Skeletal muscle tissue (tissue), 3 donors: ENCODE measurements at regions not wholly inside any gene's neighbourhood (a gene's known extent, or its start where the extent isn't known, plus 50 kb on each side); places are given as distances from the start of the nearest gene placed in this dataset.
A peak's percentile ranks its signal among the peaks of the same experiment; 100 is the strongest.

Experiments used
- H3K27ac ChIP-seq: one replicate; pipeline ENCODE4 v1.7.0; 2013; ENCODE audit warnings: mild to moderate bottlenecking, low read depth, low read length, inconsistent platforms
- H3K27me3 ChIP-seq, 3 donors: one replicate each; pipeline ENCODE4 v1.7.0; 2013; ENCODE audit warnings: low read length in 3 of 3; ENCODE audit not compliant: control insufficient read depth in 3 of 3, insufficient read depth in 3 of 3
- H3K36me3 ChIP-seq, 3 donors: one replicate each; pipeline ENCODE4 v1.7.0; 2013; ENCODE audit warnings: low read length in 3 of 3; ENCODE audit not compliant: control insufficient read depth in 3 of 3, insufficient read depth in 3 of 3
- H3K4me1 ChIP-seq, 3 donors: one replicate each; pipeline ENCODE4 v1.7.0; 2013; ENCODE audit warnings: low read length in 3 of 3, mild to moderate bottlenecking in 3 of 3; ENCODE audit not compliant: control insufficient read depth in 3 of 3, insufficient read depth in 3 of 3
- H3K4me3 ChIP-seq, 3 donors: one replicate each; pipeline ENCODE4 v1.7.0; 2013; ENCODE audit warnings: low read length in 3 of 3
- H3K9ac ChIP-seq, 3 donors: one replicate each; pipeline ENCODE4 v1.7.0; 2013; ENCODE audit warnings: low read length in 3 of 3, mild to moderate bottlenecking in 3 of 3, moderate library complexity in 2 of 3, low read depth in 1 of 3
- H3K9me3 ChIP-seq, 3 donors: one replicate each; pipeline ENCODE4 v1.7.0; 2013; ENCODE audit warnings: low read length in 3 of 3; ENCODE audit not compliant: control insufficient read depth in 3 of 3
- donor health status: Osteomylitis.

- Histone ChIP-seq H3K9ac (no peak overlapping the region), H3K27ac (peak overlapping the region; percentile 51), H3K4me3 (no peak overlapping the region), H3K9me3 (no peaks in the 10 kb centered on the region), H3K27me3 (no peaks in the 10 kb centered on the region), H3K4me1 (peaks cover 7 to 9% (median 8%) of the 10 kb centered on the region in 3 donors), H3K36me3 (no peaks in the 10 kb centered on the region)
Observed at GRCh38 chr5:158423623-158424200, 564.8 kb upstream of the CLINT1 start.

GRCh38 chr5:158422653-158423515, 563.9 kb upstream of the CLINT1 start:
- H3K27me3 ChIP-seq = no peaks in the 10 kb centered on the region
- H3K9me3 ChIP-seq = no peaks in the 10 kb centered on the region
- H3K4me1 ChIP-seq = peaks cover 7 to 9% (median 8%) of the 10 kb centered on the region in 3 donors
- no peak overlapping the region for H3K4me3 ChIP-seq
- no peak overlapping the region for H3K9ac ChIP-seq
- H3K27ac ChIP-seq = peak overlapping the region; percentile 51
- no peaks in the 10 kb centered on the region for H3K36me3 ChIP-seq

GRCh38 chr5:158421319-158421718, 562.4 kb upstream of the CLINT1 start:
- Histone ChIP-seq H3K4me3 (no peak overlapping the region), H3K9me3 (no peaks in the 10 kb centered on the region), H3K36me3 (no peaks in the 10 kb centered on the region), H3K27me3 (no peaks in the 10 kb centered on the region), H3K27ac (no peak overlapping the region), H3K9ac (no peak overlapping the region), H3K4me1 (peaks cover 7 to 9% (median 8%) of the 10 kb centered on the region in 3 donors)

GRCh38 chr5:158419186-158419585, 560.2 kb upstream of the CLINT1 start:
- Histone ChIP-seq H3K9ac (no peak overlapping the region), H3K4me3 (no peak overlapping the region), H3K9me3 (no peaks in the 10 kb centered on the region), H3K36me3 (no peaks in the 10 kb centered on the region), H3K27ac (no peak overlapping the region), H3K27me3 (no peaks in the 10 kb centered on the region), H3K4me1 (peaks cover 6 to 8% (median 7%) of the 10 kb centered on the region in 3 donors)

- no peak overlapping the region for H3K4me3 ChIP-seq
- peaks cover 0 to 7% (median 0%) of the 10 kb centered on the region in 3 donors for H3K4me1 ChIP-seq
- H3K9ac ChIP-seq = no peak overlapping the region
- H3K27ac ChIP-seq = no peak overlapping the region
- H3K27me3 ChIP-seq = no peaks in the 10 kb centered on the region
- H3K9me3 ChIP-seq = no peaks in the 10 kb centered on the region
- no peaks in the 10 kb centered on the region for H3K36me3 ChIP-seq
Observed at GRCh38 chr5:158414780-158415179, 555.8 kb upstream of the CLINT1 start.

- Histone ChIP-seq H3K9ac (no peak overlapping the region), H3K27ac (no peak overlapping the region), H3K4me3 (no peak overlapping the region), H3K4me1 (peaks cover 0 to 7% (median 0%) of the 10 kb centered on the region in 3 donors), H3K27me3 (no peaks in the 10 kb centered on the region), H3K9me3 (no peaks in the 10 kb centered on the region), H3K36me3 (no peaks in the 10 kb centered on the region)
Observed at GRCh38 chr5:158414333-158414762, 555.4 kb upstream of the CLINT1 start.

- H3K27ac ChIP-seq = no peak overlapping the region
- H3K4me3 ChIP-seq = no peak overlapping the region
- H3K9ac ChIP-seq = no peak overlapping the region
- no peaks in the 10 kb centered on the region for H3K27me3 ChIP-seq
- no peaks in the 10 kb centered on the region for H3K36me3 ChIP-seq
- H3K9me3 ChIP-seq = no peaks in the 10 kb centered on the region
- peaks cover 0 to 7% (median 0%) of the 10 kb centered on the region in 3 donors for H3K4me1 ChIP-seq
Observed at GRCh38 chr5:158413122-158413680, 554.3 kb upstream of the CLINT1 start.

- Histone ChIP-seq H3K27ac (no peak overlapping the region), H3K9me3 (no peaks in the 10 kb centered on the region), H3K27me3 (no peaks in the 10 kb centered on the region), H3K36me3 (no peaks in the 10 kb centered on the region), H3K4me1 (peaks cover 0 to 7% (median 0%) of the 10 kb centered on the region in 3 donors), H3K4me3 (no peak overlapping the region), H3K9ac (no peak overlapping the region)
Observed at GRCh38 chr5:158410976-158411375, 552.0 kb upstream of the CLINT1 start.

- peaks cover 0 to 5% (median 0%) of the 10 kb centered on the region in 3 donors for H3K4me1 ChIP-seq
- H3K9me3 ChIP-seq = no peaks in the 10 kb centered on the region
- no peaks in the 10 kb centered on the region for H3K36me3 ChIP-seq
- H3K27ac ChIP-seq = no peak overlapping the region
- no peak overlapping the region for H3K4me3 ChIP-seq
- no peak overlapping the region for H3K9ac ChIP-seq
- no peaks in the 10 kb centered on the region for H3K27me3 ChIP-seq
Observed at GRCh38 chr5:158409507-158409906, 550.6 kb upstream of the CLINT1 start.

GRCh38 chr5:158407824-158408195, 548.9 kb upstream of the CLINT1 start:
- no peak overlapping the region for H3K27ac ChIP-seq
- H3K4me3 ChIP-seq = no peak overlapping the region
- H3K4me1 ChIP-seq = no peaks in the 10 kb centered on the region
- no peak overlapping the region for H3K9ac ChIP-seq
- H3K27me3 ChIP-seq = no peaks in the 10 kb centered on the region
- H3K36me3 ChIP-seq = no peaks in the 10 kb centered on the region
- H3K9me3 ChIP-seq = no peaks in the 10 kb centered on the region
